H9 (cell line): ENCODE measurements at regions not wholly inside any gene's neighbourhood (a gene's known extent, or its start where the extent isn't known, plus 50 kb on each side); places are given as distances from the start of the nearest gene placed in this dataset.

Experiments
- DNase-seq: peaks from one replicate; pipeline ENCODE4 v3.0.0-alpha.2; 2017
- H2AFZ ChIP-seq: one replicate; pipeline ENCODE4 v1.6.1; 2013; ENCODE audit warnings: mild to moderate bottlenecking, low read length, control low read depth, moderate library complexity
- H2AK5ac ChIP-seq: 2 replicates; pipeline ENCODE4 v1.6.1; 2013; ENCODE audit warnings: low read length, control low read depth, mixed read lengths; ENCODE audit not compliant: insufficient read length
- H2BK120ac ChIP-seq: one replicate; pipeline ENCODE4 v1.6.1; 2013; ENCODE audit warnings: low read depth, mild to moderate bottlenecking, low read length, control low read depth, inconsistent platforms; ENCODE audit not compliant: poor library complexity, severe bottlenecking
- H2BK12ac ChIP-seq: 2 replicates; pipeline ENCODE4 v1.6.1; 2013; ENCODE audit warnings: low read length, control low read depth, mixed read lengths, low read depth; ENCODE audit not compliant: insufficient read length
- H2BK15ac ChIP-seq: 2 replicates; pipeline ENCODE4 v1.6.1; 2013; ENCODE audit warnings: low read depth, low read length, control low read depth
- H2BK20ac ChIP-seq: one replicate; pipeline ENCODE4 v1.6.1; 2013; ENCODE audit warnings: low read depth, mild to moderate bottlenecking, low read length, control low read depth, inconsistent platforms; ENCODE audit not compliant: poor library complexity, severe bottlenecking
- H2BK5ac ChIP-seq: 2 replicates; pipeline ENCODE4 v1.6.1; 2013; ENCODE audit warnings: low read length, control low read depth, mixed read lengths; ENCODE audit not compliant: insufficient read length
- H3K14ac ChIP-seq: 2 replicates; pipeline ENCODE4 v1.6.1; 2013; ENCODE audit warnings: low read length, control low read depth; ENCODE audit not compliant: insufficient read depth
- H3K18ac ChIP-seq: 2 replicates; pipeline ENCODE4 v1.6.1; 2013; ENCODE audit warnings: low read depth, mild to moderate bottlenecking, mixed read lengths, low read length, control low read depth; ENCODE audit not compliant: insufficient read length
- H3K23ac ChIP-seq: 2 replicates; pipeline ENCODE4 v1.6.1; 2013; ENCODE audit warnings: low read length, control low read depth, mixed read lengths, low read depth; ENCODE audit not compliant: insufficient read length
- H3K23me2 ChIP-seq: 2 replicates; pipeline ENCODE4 v1.6.1; 2013; ENCODE audit warnings: low read depth, mild to moderate bottlenecking, mixed read lengths, low read length, control low read depth; ENCODE audit not compliant: insufficient read length, poor library complexity, severe bottlenecking
- H3K27ac ChIP-seq: 2 replicates; pipeline ENCODE4 v1.5.1; 2013; ENCODE audit warnings: low read length, control low read depth, mixed read lengths, low read depth; ENCODE audit not compliant: insufficient read length
- H3K27me3 ChIP-seq: 2 replicates; pipeline ENCODE4 v1.6.1; 2013; ENCODE audit warnings: low read length, control low read depth, inconsistent platforms; ENCODE audit not compliant: insufficient read depth
- H3K4ac ChIP-seq: 2 replicates; pipeline ENCODE4 v1.6.1; 2013; ENCODE audit warnings: low read depth, mild to moderate bottlenecking, control low read depth, inconsistent platforms, low read length, moderate library complexity
- H3K4me1 ChIP-seq: 2 replicates; pipeline ENCODE4 v1.6.1; 2013; ENCODE audit warnings: low read length, control low read depth, inconsistent platforms; ENCODE audit not compliant: insufficient read depth
- H3K4me2 ChIP-seq: 2 replicates; pipeline ENCODE4 v1.6.1; 2013; ENCODE audit warnings: low read length, control low read depth, mixed read lengths; ENCODE audit not compliant: insufficient read length, insufficient read depth
- H3K56ac ChIP-seq: 2 replicates; pipeline ENCODE4 v1.6.1; 2013; ENCODE audit warnings: low read depth, mild to moderate bottlenecking, mixed read lengths, low read length, control low read depth; ENCODE audit not compliant: insufficient read length
- H3K79me1 ChIP-seq: 2 replicates; pipeline ENCODE4 v1.6.1; 2013; ENCODE audit warnings: low read depth, mild to moderate bottlenecking, moderate library complexity, low read length, control low read depth, inconsistent platforms; ENCODE audit not compliant: insufficient read depth, poor library complexity, severe bottlenecking
- H3K79me2 ChIP-seq: 2 replicates; pipeline ENCODE4 v1.6.1; 2013; ENCODE audit warnings: low read length, control low read depth, inconsistent platforms; ENCODE audit not compliant: insufficient read depth
- H3K9ac ChIP-seq: 2 replicates; pipeline ENCODE4 v1.6.1; 2013; ENCODE audit warnings: low read length, control low read depth, mixed read lengths; ENCODE audit not compliant: insufficient read length; ENCODE audit errors: extremely low read depth
- H3K9me3 ChIP-seq: one replicate; pipeline ENCODE4 v1.6.1; 2013; ENCODE audit warnings: low read depth, low read length, inconsistent platforms; ENCODE audit not compliant: control insufficient read depth
- H3T11ph ChIP-seq: one replicate; pipeline ENCODE4 v1.6.1; 2013; ENCODE audit warnings: mild to moderate bottlenecking, low read length, control low read depth, inconsistent platforms
- H4K20me1 ChIP-seq: one replicate; pipeline ENCODE4 v1.6.1; 2013; ENCODE audit not compliant: control insufficient read depth, insufficient read length, insufficient read depth
- H4K5ac ChIP-seq: 2 replicates; pipeline ENCODE4 v1.6.1; 2013; ENCODE audit warnings: low read depth, mild to moderate bottlenecking, mixed read lengths, low read length, control low read depth; ENCODE audit not compliant: insufficient read length
- H4K8ac ChIP-seq: replicated peaks from 2 replicates; pipeline ENCODE4 v1.6.1; 2013; ENCODE audit warnings: low read length, control low read depth, mixed read lengths, low read depth; ENCODE audit not compliant: insufficient read length
- H4K91ac ChIP-seq: 2 replicates; pipeline ENCODE4 v1.6.1; 2013; ENCODE audit warnings: low read depth, mild to moderate bottlenecking, moderate library complexity, mixed read lengths, low read length, control low read depth; ENCODE audit not compliant: insufficient read length
- H3K27ac Mint-ChIP-seq, 3 experiments: 2 replicates in 2 of 3; 3 replicates in 1 of 3; pipeline ENCODE4 v1.8.0; 2020 to 2021; ENCODE audit warnings: mixed read lengths in 3 of 3, mild to moderate bottlenecking in 1 of 3, moderate library complexity in 1 of 3
- H3K27me3 Mint-ChIP-seq: 2 replicates; pipeline ENCODE4 v1.8.0; 2021; ENCODE audit warnings: low read depth, mild to moderate bottlenecking, moderate library complexity, mixed read lengths
- H3K36me3 Mint-ChIP-seq, 3 experiments: 2 replicates in 2 of 3; 3 replicates in 1 of 3; pipeline ENCODE4 v1.8.0; 2020 to 2021; ENCODE audit warnings: low read depth in 3 of 3, mixed read lengths in 3 of 3; ENCODE audit not compliant: insufficient read depth in 1 of 3
- H3K4me1 Mint-ChIP-seq, 2 experiments: 2 replicates each; pipeline ENCODE4 v1.8.0; 2020; ENCODE audit warnings: mixed read lengths in 2 of 2
- H3K4me3 Mint-ChIP-seq, 2 experiments: 2 replicates in 1 of 2; 3 replicates in 1 of 2; pipeline ENCODE4 v1.8.0; 2020 to 2021; ENCODE audit warnings: mild to moderate bottlenecking in 2 of 2, mixed read lengths in 2 of 2, moderate library complexity in 1 of 2
- H3K9me3 Mint-ChIP-seq, 2 experiments: 2 replicates in 1 of 2; 3 replicates in 1 of 2; pipeline ENCODE4 v1.8.0; 2020; ENCODE audit warnings: mild to moderate bottlenecking in 2 of 2, mixed read lengths in 2 of 2, moderate library complexity in 1 of 2
- WGBS: extraction: QIAGEN DNeasy Blood & Tissue Kit; methylation state at CpG from one replicate; pipeline ENCODE4 v1.1.7; 2013; ENCODE audit warnings: missing lambda C conversion rate, low lambda C conversion rate, mixed read lengths; ENCODE audit not compliant: insufficient read length; ENCODE audit errors: extremely low coverage; 5-methylcytosine and 5-hydroxymethylcytosine counted together
- TF ChIP-seq, protein P1 (sequence below): fragments of 200-600 bp; sonication (generic); conservative IDR thresholded peaks from 3 replicates; pipeline ENCODE4 v1.8.0; 2021; ENCODE audit warnings: antibody characterized with exemption, mild to moderate bottlenecking

- no peaks in the 10 kb centered on the region for H3K36me3 Mint-ChIP-seq
- Histone ChIP-seq H4K91ac (no peak overlapping the region), H3K4ac (no peak overlapping the region), H2AK5ac (no peak overlapping the region), H3K18ac (no peak overlapping the region), H2BK5ac (no peak overlapping the region), H3K23me2 (no peaks in the 10 kb centered on the region), H3K27ac (no peak overlapping the region), H2BK20ac (no peak overlapping the region), H2BK15ac (no peak overlapping the region), H4K8ac (no peak overlapping the region), H4K5ac (no peak overlapping the region), H3K23ac (no peak overlapping the region), H3K9ac (no peak overlapping the region), H3K4me1 (no peaks in the 10 kb centered on the region), H3K14ac (no peak overlapping the region), H2BK12ac (no peak overlapping the region), H4K20me1 (no peaks in the 10 kb centered on the region), H3T11ph (no peak overlapping the region), H2AFZ (no peak overlapping the region), H3K9me3 (no peaks in the 10 kb centered on the region), H3K4me2 (no peak overlapping the region), H3K27me3 (no peaks in the 10 kb centered on the region), H2BK120ac (no peak overlapping the region), H3K79me2 (no peaks in the 10 kb centered on the region), H3K56ac (no peak overlapping the region), H3K79me1 (no peaks in the 10 kb centered on the region)
- no peak for DNase-seq
- H3K9me3 Mint-ChIP-seq: no peaks in the 10 kb centered on the region; a peak in 1 of 5 replicates
- no peaks in the 10 kb centered on the region for H3K27me3 Mint-ChIP-seq
- WGBS: no CpG with 5 or more reads among the region's 7 CpGs
- H3K4me3 Mint-ChIP-seq: no peak overlapping the region
- no peak overlapping the region for H3K27ac Mint-ChIP-seq
- H3K4me1 Mint-ChIP-seq: peaks cover 8 to 9% of the 10 kb centered on the region in 2 experiments; a peak in 3 of 4 replicates
- TF ChIP-seq, protein P1, sequence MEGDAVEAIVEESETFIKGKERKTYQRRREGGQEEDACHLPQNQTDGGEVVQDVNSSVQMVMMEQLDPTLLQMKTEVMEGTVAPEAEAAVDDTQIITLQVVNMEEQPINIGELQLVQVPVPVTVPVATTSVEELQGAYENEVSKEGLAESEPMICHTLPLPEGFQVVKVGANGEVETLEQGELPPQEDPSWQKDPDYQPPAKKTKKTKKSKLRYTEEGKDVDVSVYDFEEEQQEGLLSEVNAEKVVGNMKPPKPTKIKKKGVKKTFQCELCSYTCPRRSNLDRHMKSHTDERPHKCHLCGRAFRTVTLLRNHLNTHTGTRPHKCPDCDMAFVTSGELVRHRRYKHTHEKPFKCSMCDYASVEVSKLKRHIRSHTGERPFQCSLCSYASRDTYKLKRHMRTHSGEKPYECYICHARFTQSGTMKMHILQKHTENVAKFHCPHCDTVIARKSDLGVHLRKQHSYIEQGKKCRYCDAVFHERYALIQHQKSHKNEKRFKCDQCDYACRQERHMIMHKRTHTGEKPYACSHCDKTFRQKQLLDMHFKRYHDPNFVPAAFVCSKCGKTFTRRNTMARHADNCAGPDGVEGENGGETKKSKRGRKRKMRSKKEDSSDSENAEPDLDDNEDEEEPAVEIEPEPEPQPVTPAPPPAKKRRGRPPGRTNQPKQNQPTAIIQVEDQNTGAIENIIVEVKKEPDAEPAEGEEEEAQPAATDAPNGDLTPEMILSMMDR: no peak
Observed at GRCh38 chr17:14866266-14866665, 398.9 kb downstream of the PMP22 start.
